ENCODE measurements at regions not wholly inside any gene's neighbourhood (a gene's known extent, or its start where the extent isn't known, plus 50 kb on each side); places are given as distances from the start of the nearest gene placed in this dataset.

GRCh38 chr2:113818382-113818951, 62.0 kb upstream of the SLC35F5 start (continued):
- 0 out of 2 replicates have a peak, but pooled peaks have one; percentile 22 for TF ChIP-seq ATF7 (IDR thresholded peaks at IDR 0.05)
- no peak for TF ChIP-seq KDM5B (IDR thresholded peaks at IDR 0.05; ENCODE audit: insufficient replicate concordance, low read depth, low read length)
- no peak for TF ChIP-seq ATF1 (CRISPR knock-in tag; IDR thresholded peaks at IDR 0.05)
- 0 out of 2 replicates have a peak, but pooled peaks have one; percentile 18 for TF ChIP-seq ATF1 (tag; IDR thresholded peaks at IDR 0.05)
- no peak for TF ChIP-seq ZNF75A (CRISPR knock-in tag; IDR thresholded peaks at IDR 0.05)
- no peak for TF ChIP-seq TCF15 (CRISPR knock-in tag; IDR thresholded peaks at IDR 0.05)
- TF ChIP-seq, protein P1, sequence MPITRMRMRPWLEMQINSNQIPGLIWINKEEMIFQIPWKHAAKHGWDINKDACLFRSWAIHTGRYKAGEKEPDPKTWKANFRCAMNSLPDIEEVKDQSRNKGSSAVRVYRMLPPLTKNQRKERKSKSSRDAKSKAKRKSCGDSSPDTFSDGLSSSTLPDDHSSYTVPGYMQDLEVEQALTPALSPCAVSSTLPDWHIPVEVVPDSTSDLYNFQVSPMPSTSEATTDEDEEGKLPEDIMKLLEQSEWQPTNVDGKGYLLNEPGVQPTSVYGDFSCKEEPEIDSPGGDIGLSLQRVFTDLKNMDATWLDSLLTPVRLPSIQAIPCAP (CRISPR knock-in tag; IDR thresholded peaks at IDR 0.05; ENCODE audit: borderline replicate concordance): no peak
- no peak for TF ChIP-seq MXD1 (CRISPR knock-in tag; IDR thresholded peaks at IDR 0.05; ENCODE audit: borderline replicate concordance, poor library complexity, severe bottlenecking)
- no peak for TF ChIP-seq ZFP30 (CRISPR knock-in tag; IDR thresholded peaks at IDR 0.05; ENCODE audit: borderline replicate concordance)
- peak; percentile 91 for TF ChIP-seq FOSL1 (tag; conservative IDR thresholded peaks at IDR 0.05)
- no peak for TF ChIP-seq FOXO4 (CRISPR knock-in tag; IDR thresholded peaks at IDR 0.05)
- no peak for TF ChIP-seq ZBED1 (IDR thresholded peaks at IDR 0.05)
- TF ChIP-seq HCFC1 (IDR thresholded peaks at IDR 0.05; ENCODE audit: low read depth, low read length): no peak
- TF ChIP-seq ZNF518B (CRISPR knock-in tag; IDR thresholded peaks at IDR 0.05): no peak
- no peak for TF ChIP-seq NFE2 (IDR thresholded peaks at IDR 0.05; ENCODE audit: low read depth)
- TF ChIP-seq CTBP1 (IDR thresholded peaks at IDR 0.05; ENCODE audit: borderline replicate concordance): peak; percentile 47; the same call in 1 of the 2 replicates
- TF ChIP-seq TBL1XR1 (IDR thresholded peaks at IDR 0.05; ENCODE audit: low read length in 2 of 2): no peak
- TF ChIP-seq PRDM10 (IDR thresholded peaks at IDR 0.05; ENCODE audit: partially characterized antibody): peak; percentile 12
- no peak for TF ChIP-seq TAF7 (tag; IDR thresholded peaks at IDR 0.05)
